CD4-positive, alpha-beta T cell (primary cell): ENCODE measurements at regions not wholly inside any gene's neighbourhood (a gene's known extent, or its start where the extent isn't known, plus 50 kb on each side); places are given as distances from the start of the nearest gene placed in this dataset.
A peak's percentile ranks its signal among the peaks of the same experiment; 100 is the strongest.

ENCODE experiments used
- ATAC-seq: fragments of 200-7000 bp; cut with Tn5 transposase; one replicate; pipeline ENCODE4 v1.10.0; 2022; ENCODE audit warnings: mild to moderate bottlenecking; ENCODE audit not compliant: poor library complexity
- CTCF ChIA-PET: fragments of 350-600 bp; sonication (Branson Sonifier 250); formaldehyde crosslinking; loops from one replicate; lab custom pipeline; 2021; ENCODE audit warnings: antibody characterized with exemption, inconsistent platforms; lab: Charles Lee
- POLR2A ChIA-PET: fragments of 350-600 bp; sonication (Branson Sonifier 250); formaldehyde crosslinking; loops from one replicate; lab custom pipeline; 2021; ENCODE audit warnings: antibody characterized with exemption, inconsistent platforms; lab: Charles Lee
- DNase-seq, 14 experiments: peaks; one replicate each; pipeline ENCODE4 v3.0.0-alpha.2; 2013 to 2020; ENCODE audit warnings: mixed read lengths in 2 of 14
- H3K27ac ChIP-seq, 2 donors: one replicate each; pipeline versions ENCODE4 v1.5.1 to v1.7.0; 2013; ENCODE audit warnings: low read length in 2 of 2, low read depth in 1 of 2, mild to moderate bottlenecking in 1 of 2
- H3K27me3 ChIP-seq, 2 experiments: 1 replicate in 1 of 2; 2 replicates in 1 of 2; pipeline versions ENCODE4 v1.6.1 to v1.7.0; 2013; ENCODE audit warnings: low read length in 2 of 2, control low read depth in 1 of 2, mild to moderate bottlenecking in 1 of 2, moderate library complexity in 1 of 2; ENCODE audit not compliant: insufficient read depth in 2 of 2, control insufficient read depth in 1 of 2
- H3K36me3 ChIP-seq: one replicate; pipeline ENCODE4 v1.6.1; 2013; ENCODE audit warnings: low read length, control low read depth; ENCODE audit not compliant: insufficient read depth
- H3K4me1 ChIP-seq: one replicate; pipeline ENCODE4 v1.6.1; 2013; ENCODE audit warnings: low read length, control low read depth; ENCODE audit not compliant: insufficient read depth
- H3K4me3 ChIP-seq: one replicate; pipeline ENCODE4 v1.5.1; 2013; ENCODE audit warnings: mild to moderate bottlenecking, low read length, moderate library complexity
- H3K9me3 ChIP-seq, 2 experiments: 1 replicate in 1 of 2; 2 replicates in 1 of 2; pipeline versions ENCODE4 v1.6.1 to v1.7.0; 2013; ENCODE audit warnings: low read length in 2 of 2, mild to moderate bottlenecking in 2 of 2, control low read depth in 1 of 2, moderate library complexity in 1 of 2; ENCODE audit not compliant: control insufficient read depth in 1 of 2, insufficient read depth in 1 of 2
- H3K27ac Mint-ChIP-seq: one replicate; pipeline ENCODE4 v1.8.0; 2020; ENCODE audit warnings: mixed read lengths
- H3K27me3 Mint-ChIP-seq: one replicate; pipeline ENCODE4 v1.8.0; 2021; ENCODE audit warnings: mixed read lengths
- H3K36me3 Mint-ChIP-seq: one replicate; pipeline ENCODE4 v1.8.0; 2021; ENCODE audit warnings: low read depth, mixed read lengths
- H3K4me1 Mint-ChIP-seq: one replicate; pipeline ENCODE4 v1.8.0; 2021; ENCODE audit warnings: low read depth, mixed read lengths
- H3K4me3 Mint-ChIP-seq: one replicate; pipeline ENCODE4 v1.8.0; 2020; ENCODE audit warnings: mild to moderate bottlenecking, mixed read lengths
- H3K9me3 Mint-ChIP-seq: one replicate; pipeline ENCODE4 v1.8.0; 2020; ENCODE audit warnings: mixed read lengths
- intact Hi-C, 2 experiments: fragments of 100-400 bp; cut with DNase I in 1 of 2; cut with micrococcal nuclease in 1 of 2; formaldehyde crosslinking; loops; one replicate each; pipeline versions ENCODE4 v1.15.1 to v1.9.0; 2023 to 2025; cut with DNase I, micrococcal nuclease
- TF ChIP-seq, protein P1 (sequence below): fragments of 200-600 bp; IDR thresholded peaks from one replicate; pipeline ENCODE4 v1.8.0; 2022; ENCODE audit warnings: antibody characterized with exemption, mild to moderate bottlenecking

DNA sequence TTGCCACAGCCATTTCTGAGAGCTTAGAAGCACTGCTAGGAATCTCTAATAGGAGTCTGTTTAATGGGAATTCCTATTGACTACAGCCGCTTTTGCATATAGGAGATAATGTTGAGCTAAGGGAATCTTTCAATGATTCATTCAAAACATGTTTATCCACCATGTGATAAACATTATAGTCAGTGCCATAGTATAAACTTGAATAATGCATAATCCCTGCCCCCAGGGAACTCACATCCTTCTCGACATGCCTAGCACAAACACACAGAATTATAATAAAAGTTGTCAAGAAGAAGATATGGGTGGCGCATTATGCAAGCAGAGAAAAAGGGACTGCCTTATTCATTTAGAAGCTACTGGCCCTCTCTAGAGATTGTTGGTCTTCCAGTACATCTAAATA is 248.0 kb downstream of the DAD1 start:
- intact Hi-C loops = no loop called here
- TF ChIP-seq, protein P1, sequence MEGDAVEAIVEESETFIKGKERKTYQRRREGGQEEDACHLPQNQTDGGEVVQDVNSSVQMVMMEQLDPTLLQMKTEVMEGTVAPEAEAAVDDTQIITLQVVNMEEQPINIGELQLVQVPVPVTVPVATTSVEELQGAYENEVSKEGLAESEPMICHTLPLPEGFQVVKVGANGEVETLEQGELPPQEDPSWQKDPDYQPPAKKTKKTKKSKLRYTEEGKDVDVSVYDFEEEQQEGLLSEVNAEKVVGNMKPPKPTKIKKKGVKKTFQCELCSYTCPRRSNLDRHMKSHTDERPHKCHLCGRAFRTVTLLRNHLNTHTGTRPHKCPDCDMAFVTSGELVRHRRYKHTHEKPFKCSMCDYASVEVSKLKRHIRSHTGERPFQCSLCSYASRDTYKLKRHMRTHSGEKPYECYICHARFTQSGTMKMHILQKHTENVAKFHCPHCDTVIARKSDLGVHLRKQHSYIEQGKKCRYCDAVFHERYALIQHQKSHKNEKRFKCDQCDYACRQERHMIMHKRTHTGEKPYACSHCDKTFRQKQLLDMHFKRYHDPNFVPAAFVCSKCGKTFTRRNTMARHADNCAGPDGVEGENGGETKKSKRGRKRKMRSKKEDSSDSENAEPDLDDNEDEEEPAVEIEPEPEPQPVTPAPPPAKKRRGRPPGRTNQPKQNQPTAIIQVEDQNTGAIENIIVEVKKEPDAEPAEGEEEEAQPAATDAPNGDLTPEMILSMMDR = no peak
- ATAC-seq (no peak), DNase-seq (no peak)
- no peaks in the 10 kb centered on the region for H3K9me3 ChIP-seq
- H3K27me3 Mint-ChIP-seq = no peaks in the 10 kb centered on the region
- no peaks in the 10 kb centered on the region for H3K27me3 ChIP-seq
- no peaks in the 10 kb centered on the region for H3K9me3 Mint-ChIP-seq
- no peak overlapping the region for H3K4me3 ChIP-seq
- H3K36me3 ChIP-seq = no peaks in the 10 kb centered on the region
- H3K4me1 ChIP-seq = no peaks in the 10 kb centered on the region
- ChIA-PET POLR2A (no interaction called here), CTCF (no interaction called here)
- no peak overlapping the region for H3K4me3 Mint-ChIP-seq
- H3K27ac Mint-ChIP-seq = no peak overlapping the region
- H3K27ac ChIP-seq = no peak overlapping the region
- H3K4me1 Mint-ChIP-seq = no peaks in the 10 kb centered on the region
- H3K36me3 Mint-ChIP-seq = no peaks in the 10 kb centered on the region

DNA sequence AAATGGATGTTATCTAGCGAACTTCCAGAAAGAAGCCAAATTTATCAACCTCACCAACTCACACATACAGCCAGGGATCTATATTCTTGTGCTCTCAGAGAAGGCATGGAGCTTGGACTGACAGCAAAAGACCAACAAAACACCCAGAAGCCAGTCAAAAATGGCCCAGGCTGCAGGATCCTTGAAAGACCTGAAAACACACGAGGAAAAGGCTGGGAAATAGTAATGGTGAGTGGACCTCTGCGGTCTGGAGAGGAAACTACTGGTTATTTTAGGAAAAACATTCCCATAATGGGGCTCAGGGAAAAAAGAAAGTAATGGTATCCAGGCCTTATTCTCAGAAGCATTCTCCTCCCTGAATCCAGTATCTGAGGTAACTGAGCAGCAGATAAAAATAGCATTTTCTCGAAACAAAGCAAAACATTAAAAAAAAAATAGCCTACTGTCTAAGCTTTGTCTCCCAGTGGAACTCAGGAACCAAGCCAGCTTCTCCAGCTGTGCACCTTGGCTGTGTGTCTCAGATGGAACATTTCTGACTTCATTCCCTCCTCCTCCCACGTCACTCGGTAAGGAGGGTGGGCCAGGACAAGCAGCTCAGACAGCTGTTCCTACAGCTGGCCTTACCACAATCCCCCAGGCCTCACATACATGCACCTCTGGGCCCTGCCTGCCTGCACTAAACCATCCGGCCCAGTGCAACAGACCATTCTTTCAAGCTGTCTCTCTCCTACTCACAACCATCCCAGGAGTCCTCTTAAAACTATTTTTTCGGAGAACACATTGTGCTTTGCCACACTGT is 249.9 kb downstream of the DAD1 start:
- intact Hi-C loops = no loop called here
- H3K4me1 Mint-ChIP-seq = no peaks in the 10 kb centered on the region
- Histone ChIP-seq H3K27me3 (no peaks in the 10 kb centered on the region), H3K4me1 (no peaks in the 10 kb centered on the region), H3K9me3 (no peaks in the 10 kb centered on the region), H3K27ac (no peak overlapping the region), H3K4me3 (no peak overlapping the region), H3K36me3 (no peaks in the 10 kb centered on the region)
- DNase-seq = peak in 1 of 14 experiments; percentile 3
- CTCF ChIA-PET = no interaction called here
- H3K9me3 Mint-ChIP-seq = no peaks in the 10 kb centered on the region
- TF ChIP-seq, protein P1 = no peak
- no peak overlapping the region for H3K4me3 Mint-ChIP-seq
- H3K27me3 Mint-ChIP-seq = no peaks in the 10 kb centered on the region
- POLR2A ChIA-PET = no interaction called here
- no peak overlapping the region for H3K27ac Mint-ChIP-seq
- ATAC-seq = no peak
- H3K36me3 Mint-ChIP-seq = no peaks in the 10 kb centered on the region

DNA sequence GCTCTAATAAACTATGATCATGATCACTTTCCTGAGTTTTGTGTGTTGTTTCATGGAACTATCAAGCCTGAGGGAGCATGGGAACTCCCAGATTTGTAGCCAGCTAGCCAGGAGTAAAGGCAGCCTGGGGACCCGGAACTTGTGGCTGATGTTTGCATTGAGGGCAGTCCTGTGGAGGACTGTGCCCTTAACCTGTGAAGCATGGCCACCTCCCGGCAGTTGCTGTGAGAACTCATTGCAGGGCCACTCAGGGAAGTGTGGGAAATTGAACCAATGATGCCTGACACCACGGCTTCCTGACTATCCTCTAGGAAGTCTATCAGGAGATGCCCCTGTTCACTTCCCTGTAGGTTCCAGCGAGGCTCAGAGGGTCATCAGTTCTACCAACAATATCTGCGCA is 250.6 kb downstream of the DAD1 start:
- Mint-ChIP-seq H3K27me3 (no peaks in the 10 kb centered on the region), H3K4me3 (no peak overlapping the region), H3K27ac (no peak overlapping the region), H3K4me1 (no peaks in the 10 kb centered on the region), H3K36me3 (no peaks in the 10 kb centered on the region), H3K9me3 (no peaks in the 10 kb centered on the region)
- intact Hi-C loops = no loop called here
- Histone ChIP-seq H3K4me3 (no peak overlapping the region), H3K36me3 (no peaks in the 10 kb centered on the region), H3K4me1 (no peaks in the 10 kb centered on the region), H3K27me3 (no peaks in the 10 kb centered on the region), H3K27ac (no peak overlapping the region), H3K9me3 (no peaks in the 10 kb centered on the region)
- POLR2A ChIA-PET = no interaction called here
- CTCF ChIA-PET = no interaction called here
- TF ChIP-seq, protein P1 = no peak
- no peak for DNase-seq
- no peak for ATAC-seq
